ENCODE measurements at regions not wholly inside any gene's neighbourhood (a gene's known extent, or its start where the extent isn't known, plus 50 kb on each side); places are given as distances from the start of the nearest gene placed in this dataset.

DNA sequence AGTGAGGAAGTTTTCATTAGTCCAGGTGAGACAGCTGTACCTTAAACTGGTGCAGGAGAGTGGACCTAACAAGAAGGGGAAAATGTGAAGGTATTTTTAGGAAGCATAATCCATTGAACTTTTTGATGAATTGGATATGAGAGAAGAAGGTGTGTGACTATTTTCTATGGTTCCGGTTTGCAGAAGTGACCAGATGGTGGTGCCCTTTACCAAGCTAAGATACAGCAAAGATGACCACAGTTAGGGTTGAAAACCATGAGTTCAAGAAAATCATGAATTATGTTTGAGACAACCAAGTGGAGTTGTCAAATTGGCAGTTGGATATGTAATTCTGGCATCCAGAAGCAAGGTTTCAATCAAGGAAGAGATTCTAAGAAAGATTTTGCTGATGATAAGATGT lies 61.9 kb upstream of the NRSN1 start:
- TF ChIP-seq EZH2 (IDR thresholded peaks at IDR 0.05): no peak
- TF ChIP-seq, protein P1, sequence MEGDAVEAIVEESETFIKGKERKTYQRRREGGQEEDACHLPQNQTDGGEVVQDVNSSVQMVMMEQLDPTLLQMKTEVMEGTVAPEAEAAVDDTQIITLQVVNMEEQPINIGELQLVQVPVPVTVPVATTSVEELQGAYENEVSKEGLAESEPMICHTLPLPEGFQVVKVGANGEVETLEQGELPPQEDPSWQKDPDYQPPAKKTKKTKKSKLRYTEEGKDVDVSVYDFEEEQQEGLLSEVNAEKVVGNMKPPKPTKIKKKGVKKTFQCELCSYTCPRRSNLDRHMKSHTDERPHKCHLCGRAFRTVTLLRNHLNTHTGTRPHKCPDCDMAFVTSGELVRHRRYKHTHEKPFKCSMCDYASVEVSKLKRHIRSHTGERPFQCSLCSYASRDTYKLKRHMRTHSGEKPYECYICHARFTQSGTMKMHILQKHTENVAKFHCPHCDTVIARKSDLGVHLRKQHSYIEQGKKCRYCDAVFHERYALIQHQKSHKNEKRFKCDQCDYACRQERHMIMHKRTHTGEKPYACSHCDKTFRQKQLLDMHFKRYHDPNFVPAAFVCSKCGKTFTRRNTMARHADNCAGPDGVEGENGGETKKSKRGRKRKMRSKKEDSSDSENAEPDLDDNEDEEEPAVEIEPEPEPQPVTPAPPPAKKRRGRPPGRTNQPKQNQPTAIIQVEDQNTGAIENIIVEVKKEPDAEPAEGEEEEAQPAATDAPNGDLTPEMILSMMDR (IDR thresholded peaks at IDR 0.05): peak; percentile 84

All from neural progenitor cell (in vitro differentiated cells).